ENCODE measurements at regions not wholly inside any gene's neighbourhood (a gene's known extent, or its start where the extent isn't known, plus 50 kb on each side); places are given as distances from the start of the nearest gene placed in this dataset.

DNA sequence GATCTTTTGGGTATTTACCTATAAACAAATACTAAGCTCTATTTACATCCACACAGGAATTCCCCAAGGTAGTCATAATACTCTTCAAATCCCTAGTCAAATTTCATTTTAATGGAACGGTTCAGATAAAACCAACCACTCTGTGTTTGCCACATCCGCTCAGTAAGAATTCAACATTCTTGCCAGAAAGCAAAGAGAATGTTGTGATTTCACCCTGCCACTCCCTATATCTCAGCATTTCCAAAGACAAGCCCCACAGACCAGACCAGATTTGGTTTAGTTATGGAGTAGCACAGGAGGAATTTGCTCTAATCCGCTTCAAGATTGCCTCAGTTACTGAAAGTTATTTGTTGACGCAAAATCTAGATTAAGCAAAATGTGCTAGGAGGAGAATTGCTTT lies 105.6 kb upstream of the SERP2 start:
- H3K9me2 ChIP-seq (replicated peaks; ENCODE audit: low read depth, low read length) = no peaks in the 10 kb centered on the region
- H3K79me2 ChIP-seq (ENCODE audit: insufficient read depth, low read length) = no peaks in the 10 kb centered on the region
- no peaks in the 10 kb centered on the region; the same call in 1 of the 2 replicates for H3K9me3 ChIP-seq (ENCODE audit: insufficient read depth, low read depth, low read length)
- no peaks in the 10 kb centered on the region for H4K20me1 ChIP-seq (ENCODE audit: insufficient read depth, low read length, poor library complexity, severe bottlenecking)
- no peaks in the 10 kb centered on the region for H3K27me3 ChIP-seq (ENCODE audit: insufficient read depth, low read length, poor library complexity, severe bottlenecking)
- no peak for TF ChIP-seq CTCF (conservative IDR thresholded peaks at IDR 0.05; ENCODE audit: low read length)
- TF ChIP-seq EZH2phosphoT487 (IDR thresholded peaks at IDR 0.05; ENCODE audit: borderline replicate concordance) = no peak
- no peaks in the 10 kb centered on the region for H3K4me1 ChIP-seq (ENCODE audit: insufficient read depth, low read length, poor library complexity, severe bottlenecking)
- H2AFZ ChIP-seq (ENCODE audit: low read length) = no peak overlapping the region
- no peaks in the 10 kb centered on the region for H3K36me3 ChIP-seq (ENCODE audit: insufficient read depth, low read length)
- H3K4me2 ChIP-seq (ENCODE audit: low read depth, low read length, poor library complexity, severe bottlenecking) = no peak overlapping the region
- no peak overlapping the region for H3K4me3 ChIP-seq (ENCODE audit: low read length, poor library complexity, severe bottlenecking)
- no peak overlapping the region for H3K9ac ChIP-seq (ENCODE audit: low read depth, low read length, poor library complexity, severe bottlenecking)
- H3F3A ChIP-seq (ENCODE audit: low read depth) = no peaks in the 10 kb centered on the region

DNA sequence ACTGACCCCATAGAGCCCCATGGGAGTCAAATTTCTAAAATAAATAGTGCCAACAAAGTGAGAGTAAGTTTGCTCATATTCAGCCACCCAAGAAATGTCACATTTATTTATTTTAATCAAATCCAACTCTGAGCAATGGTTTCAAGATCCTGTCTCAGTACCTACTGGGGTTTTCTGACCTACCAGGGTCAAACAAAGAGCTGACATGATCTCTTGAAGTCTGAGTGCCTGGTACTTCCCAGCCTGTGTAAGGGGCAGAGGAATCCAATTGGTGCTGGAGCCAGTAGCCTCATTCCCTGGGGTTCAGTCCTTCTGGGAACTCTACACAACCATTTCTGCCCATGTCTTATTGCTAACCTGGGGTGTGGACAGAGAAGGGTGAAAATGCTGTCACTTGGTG lies 104.6 kb upstream of the SERP2 start:
- no peaks in the 10 kb centered on the region; the same call in 1 of the 2 replicates for H3K9me3 ChIP-seq (ENCODE audit: insufficient read depth, low read depth, low read length)
- no peak overlapping the region for H3K9ac ChIP-seq (ENCODE audit: low read depth, low read length, poor library complexity, severe bottlenecking)
- H3K4me1 ChIP-seq (ENCODE audit: insufficient read depth, low read length, poor library complexity, severe bottlenecking) = peaks cover 3% of the 10 kb centered on the region
- no peaks in the 10 kb centered on the region for H4K20me1 ChIP-seq (ENCODE audit: insufficient read depth, low read length, poor library complexity, severe bottlenecking)
- H3K36me3 ChIP-seq (ENCODE audit: insufficient read depth, low read length) = no peaks in the 10 kb centered on the region
- H3K4me2 ChIP-seq (ENCODE audit: low read depth, low read length, poor library complexity, severe bottlenecking) = no peak overlapping the region
- no peaks in the 10 kb centered on the region for H3K9me2 ChIP-seq (replicated peaks; ENCODE audit: low read depth, low read length)
- no peaks in the 10 kb centered on the region for H3F3A ChIP-seq (ENCODE audit: low read depth)
- no peak overlapping the region for H3K4me3 ChIP-seq (ENCODE audit: low read length, poor library complexity, severe bottlenecking)
- TF ChIP-seq EZH2phosphoT487 (IDR thresholded peaks at IDR 0.05; ENCODE audit: borderline replicate concordance) (no peak), CTCF (conservative IDR thresholded peaks at IDR 0.05; ENCODE audit: low read length) (no peak)
- no peaks in the 10 kb centered on the region for H3K79me2 ChIP-seq (ENCODE audit: insufficient read depth, low read length)
- H3K27me3 ChIP-seq (ENCODE audit: insufficient read depth, low read length, poor library complexity, severe bottlenecking) = no peaks in the 10 kb centered on the region
- no peak overlapping the region for H2AFZ ChIP-seq (ENCODE audit: low read length)

GRCh38 chr13:44270150-44270549 lies 103.5 kb upstream of the SERP2 start:
- Histone ChIP-seq H3K9me2 (replicated peaks; ENCODE audit: low read depth, low read length) (no peaks in the 10 kb centered on the region), H3K36me3 (ENCODE audit: insufficient read depth, low read length) (no peaks in the 10 kb centered on the region), H3K9me3 (ENCODE audit: insufficient read depth, low read depth, low read length) (no peaks in the 10 kb centered on the region; the same call in 1 of the 2 replicates), H3F3A (ENCODE audit: low read depth) (no peaks in the 10 kb centered on the region), H3K9ac (ENCODE audit: low read depth, low read length, poor library complexity, severe bottlenecking) (no peak overlapping the region), H4K20me1 (ENCODE audit: insufficient read depth, low read length, poor library complexity, severe bottlenecking) (no peaks in the 10 kb centered on the region), H3K4me1 (ENCODE audit: insufficient read depth, low read length, poor library complexity, severe bottlenecking) (peaks cover 13% of the 10 kb centered on the region), H3K4me2 (ENCODE audit: low read depth, low read length, poor library complexity, severe bottlenecking) (no peak overlapping the region), H3K4me3 (ENCODE audit: low read length, poor library complexity, severe bottlenecking) (no peak overlapping the region), H3K79me2 (ENCODE audit: insufficient read depth, low read length) (no peaks in the 10 kb centered on the region), H3K27me3 (ENCODE audit: insufficient read depth, low read length, poor library complexity, severe bottlenecking) (no peaks in the 10 kb centered on the region), H2AFZ (ENCODE audit: low read length) (no peak overlapping the region)
- no peak for TF ChIP-seq CTCF (conservative IDR thresholded peaks at IDR 0.05; ENCODE audit: low read length)
- no peak for TF ChIP-seq EZH2phosphoT487 (IDR thresholded peaks at IDR 0.05; ENCODE audit: borderline replicate concordance)
